ENCODE measurements at regions not wholly inside any gene's neighbourhood (a gene's known extent, or its start where the extent isn't known, plus 50 kb on each side); places are given as distances from the start of the nearest gene placed in this dataset.

- no peaks in the 10 kb centered on the region for H4K20me1 ChIP-seq (ENCODE audit: low read length)
- no peak overlapping the region for H3K27ac ChIP-seq (ENCODE audit: low read length)
- no peak for ATAC-seq
- ChIA-PET POLR2A (ENCODE audit: unreplicated experiment) (no interaction called here), CTCF (no interaction called here)
- no peak overlapping the region for H2AFZ ChIP-seq (ENCODE audit: low read length)
- H3K9me3 ChIP-seq (ENCODE audit: low read length), result no peaks in the 10 kb centered on the region
- H3K4me2 ChIP-seq (ENCODE audit: low read length), result no peak overlapping the region
- no peak overlapping the region for H3K9ac ChIP-seq (ENCODE audit: low read length)
- BruUV-seq (replicated peaks), result no TSS peak
- DNase-seq, result no peak
- H3K4me3 ChIP-seq (ENCODE audit: low read length), result no peak overlapping the region
- intact Hi-C loops (cut with micrococcal nuclease), result no loop called here
- H3F3A ChIP-seq (ENCODE audit: low read length, unreplicated experiment), result peaks cover 5% of the 10 kb centered on the region
- H3K4me1 ChIP-seq (ENCODE audit: insufficient read depth, low read length), result peaks cover 47% of the 10 kb centered on the region
- TF ChIP-seq EZH2phosphoT487 (IDR thresholded peaks at IDR 0.05; ENCODE audit: borderline replicate concordance, low read length) (no peak), EZH2 (IDR thresholded peaks at IDR 0.05; ENCODE audit: low read length, unreplicated experiment) (no peak)
- TF ChIP-seq, protein P1, sequence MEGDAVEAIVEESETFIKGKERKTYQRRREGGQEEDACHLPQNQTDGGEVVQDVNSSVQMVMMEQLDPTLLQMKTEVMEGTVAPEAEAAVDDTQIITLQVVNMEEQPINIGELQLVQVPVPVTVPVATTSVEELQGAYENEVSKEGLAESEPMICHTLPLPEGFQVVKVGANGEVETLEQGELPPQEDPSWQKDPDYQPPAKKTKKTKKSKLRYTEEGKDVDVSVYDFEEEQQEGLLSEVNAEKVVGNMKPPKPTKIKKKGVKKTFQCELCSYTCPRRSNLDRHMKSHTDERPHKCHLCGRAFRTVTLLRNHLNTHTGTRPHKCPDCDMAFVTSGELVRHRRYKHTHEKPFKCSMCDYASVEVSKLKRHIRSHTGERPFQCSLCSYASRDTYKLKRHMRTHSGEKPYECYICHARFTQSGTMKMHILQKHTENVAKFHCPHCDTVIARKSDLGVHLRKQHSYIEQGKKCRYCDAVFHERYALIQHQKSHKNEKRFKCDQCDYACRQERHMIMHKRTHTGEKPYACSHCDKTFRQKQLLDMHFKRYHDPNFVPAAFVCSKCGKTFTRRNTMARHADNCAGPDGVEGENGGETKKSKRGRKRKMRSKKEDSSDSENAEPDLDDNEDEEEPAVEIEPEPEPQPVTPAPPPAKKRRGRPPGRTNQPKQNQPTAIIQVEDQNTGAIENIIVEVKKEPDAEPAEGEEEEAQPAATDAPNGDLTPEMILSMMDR (conservative IDR thresholded peaks at IDR 0.05; ENCODE audit: low read depth, low read length), result no peak
- H3K27me3 ChIP-seq (ENCODE audit: low read length), result no peaks in the 10 kb centered on the region
- no peaks in the 10 kb centered on the region for H3K79me2 ChIP-seq (ENCODE audit: low read length)
- H3K9me2 ChIP-seq (replicated peaks; ENCODE audit: low read length), result no peaks in the 10 kb centered on the region
- no peaks in the 10 kb centered on the region for H3K36me3 ChIP-seq (ENCODE audit: low read depth, low read length)
These were observed 59.1 kb downstream of the CEBPB start for GRCh38 chr20:50249447-50250388.

DNA sequence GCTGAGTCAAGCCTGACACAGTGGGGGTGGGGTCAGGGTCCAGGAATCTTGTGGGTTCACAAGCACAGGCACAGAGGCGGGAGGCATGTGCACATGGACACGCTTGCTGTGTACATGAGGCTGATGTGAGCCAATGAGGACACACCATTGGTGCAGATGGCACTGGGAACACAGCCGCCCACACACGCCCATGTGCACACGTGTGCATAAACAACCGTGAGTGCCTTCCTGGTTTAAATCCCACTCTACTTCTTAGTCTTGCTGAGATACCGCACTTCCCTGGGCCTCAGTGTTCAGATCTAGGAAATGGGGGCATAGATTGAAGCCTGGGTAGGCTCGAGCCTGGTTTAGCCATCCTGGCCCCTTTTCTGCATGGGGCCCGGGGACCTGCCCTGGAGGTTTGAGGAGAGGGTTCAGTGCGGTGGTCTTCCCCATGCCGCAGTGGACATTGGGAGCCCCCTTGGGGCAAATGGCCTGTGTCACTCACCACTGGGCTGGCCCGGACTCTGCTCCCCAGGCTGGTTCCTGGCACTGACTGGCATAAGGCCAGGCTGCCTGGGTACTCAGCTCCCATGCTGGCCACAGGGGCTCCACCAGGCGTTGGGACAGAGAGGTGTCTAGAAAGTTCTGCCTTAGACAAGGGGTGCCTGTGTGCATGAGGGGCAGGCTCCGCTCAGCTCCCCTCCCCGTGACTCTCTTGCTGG, 60.2 kb downstream of the CEBPB start:
- Histone ChIP-seq H3K27ac (ENCODE audit: low read length) (no peak overlapping the region), H2AFZ (ENCODE audit: low read length) (no peak overlapping the region), H3K4me1 (ENCODE audit: insufficient read depth, low read length) (peaks cover 36% of the 10 kb centered on the region)

More for the DNA sequence above, 60.2 kb downstream of the CEBPB start:
- Histone ChIP-seq H3K9me3 (ENCODE audit: low read length) (no peaks in the 10 kb centered on the region), H3F3A (ENCODE audit: low read length, unreplicated experiment) (no peaks in the 10 kb centered on the region), H3K9me2 (replicated peaks; ENCODE audit: low read length) (no peaks in the 10 kb centered on the region), H3K79me2 (ENCODE audit: low read length) (no peaks in the 10 kb centered on the region), H3K27me3 (ENCODE audit: low read length) (no peaks in the 10 kb centered on the region), H3K4me2 (ENCODE audit: low read length) (no peak overlapping the region), H3K9ac (ENCODE audit: low read length) (no peak overlapping the region), H3K4me3 (ENCODE audit: low read length) (no peak overlapping the region), H3K36me3 (ENCODE audit: low read depth, low read length) (no peaks in the 10 kb centered on the region), H4K20me1 (ENCODE audit: low read length) (no peaks in the 10 kb centered on the region)
- DNase-seq (no peak), ATAC-seq (no peak)
- POLR2A ChIA-PET (ENCODE audit: unreplicated experiment), result no interaction called here
- no TSS peak for BruUV-seq (replicated peaks)
- intact Hi-C loops (cut with micrococcal nuclease), result no loop called here
- no peak for TF ChIP-seq EZH2 (IDR thresholded peaks at IDR 0.05; ENCODE audit: low read length, unreplicated experiment)
- no peak for TF ChIP-seq EZH2phosphoT487 (IDR thresholded peaks at IDR 0.05; ENCODE audit: borderline replicate concordance, low read length)
- TF ChIP-seq, protein P1 (conservative IDR thresholded peaks at IDR 0.05; ENCODE audit: low read depth, low read length), result no peak
- CTCF ChIA-PET, result no interaction called here
